OCI-LY1 (cell line): ENCODE measurements at regions not wholly inside any gene's neighbourhood (a gene's known extent, or its start where the extent isn't known, plus 50 kb on each side); places are given as distances from the start of the nearest gene placed in this dataset.

Experiments used
- EZH2 ChIP-seq: fragments of 200-600 bp; sonication (generic), shearing (Covaris generic); IDR thresholded peaks from 2 replicates; pipeline ENCODE4 v1.8.0; 2017; ENCODE audit warnings: borderline replicate concordance, mixed run types, mild to moderate bottlenecking, antibody characterized with exemption, low read length, moderate library complexity, mixed read lengths
- TF ChIP-seq, protein P1 (sequence below): fragments of 200-600 bp; sonication (generic), shearing (Covaris generic); IDR thresholded peaks from 2 replicates; pipeline ENCODE4 v1.5.1; 2017; ENCODE audit warnings: mild to moderate bottlenecking, antibody characterized with exemption, low read length, moderate library complexity, mixed read lengths

GRCh38 chr5:87770601-87771121 is 357.9 kb upstream of the CCNH start:
- no peak for TF ChIP-seq EZH2
- TF ChIP-seq, protein P1, sequence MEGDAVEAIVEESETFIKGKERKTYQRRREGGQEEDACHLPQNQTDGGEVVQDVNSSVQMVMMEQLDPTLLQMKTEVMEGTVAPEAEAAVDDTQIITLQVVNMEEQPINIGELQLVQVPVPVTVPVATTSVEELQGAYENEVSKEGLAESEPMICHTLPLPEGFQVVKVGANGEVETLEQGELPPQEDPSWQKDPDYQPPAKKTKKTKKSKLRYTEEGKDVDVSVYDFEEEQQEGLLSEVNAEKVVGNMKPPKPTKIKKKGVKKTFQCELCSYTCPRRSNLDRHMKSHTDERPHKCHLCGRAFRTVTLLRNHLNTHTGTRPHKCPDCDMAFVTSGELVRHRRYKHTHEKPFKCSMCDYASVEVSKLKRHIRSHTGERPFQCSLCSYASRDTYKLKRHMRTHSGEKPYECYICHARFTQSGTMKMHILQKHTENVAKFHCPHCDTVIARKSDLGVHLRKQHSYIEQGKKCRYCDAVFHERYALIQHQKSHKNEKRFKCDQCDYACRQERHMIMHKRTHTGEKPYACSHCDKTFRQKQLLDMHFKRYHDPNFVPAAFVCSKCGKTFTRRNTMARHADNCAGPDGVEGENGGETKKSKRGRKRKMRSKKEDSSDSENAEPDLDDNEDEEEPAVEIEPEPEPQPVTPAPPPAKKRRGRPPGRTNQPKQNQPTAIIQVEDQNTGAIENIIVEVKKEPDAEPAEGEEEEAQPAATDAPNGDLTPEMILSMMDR: no peak
